HuH-7 (cell line): ENCODE measurements at regions not wholly inside any gene's neighbourhood (a gene's known extent, or its start where the extent isn't known, plus 50 kb on each side); places are given as distances from the start of the nearest gene placed in this dataset.
"Not testable (repeated sequence)": the region's sequence is repeated elsewhere in the genome, so short reads cannot be mapped to it uniquely, and the experiment has no call there.

Source experiments
- DNase-seq: peaks from one replicate; pipeline ENCODE4 v3.0.0; 2011; ENCODE audit warnings: low spot score

DNA sequence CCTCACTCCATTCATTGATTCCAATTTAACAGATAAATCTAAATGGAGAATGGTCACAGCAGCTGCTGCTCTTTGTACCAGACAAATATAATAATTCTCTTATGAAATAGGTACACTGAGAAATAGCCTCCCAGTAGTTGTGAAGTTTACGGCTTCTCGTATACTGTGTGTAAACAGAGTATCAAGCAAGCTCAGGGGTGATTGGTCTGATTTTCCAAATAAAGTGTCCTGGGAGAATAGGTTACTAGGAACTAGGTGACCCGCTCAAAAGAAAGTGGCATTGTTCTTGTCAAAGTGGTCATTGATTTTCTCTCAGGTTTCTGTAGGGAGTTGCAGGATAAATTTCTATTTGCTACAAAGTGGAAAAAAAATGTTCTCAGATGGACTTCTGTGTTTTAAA is 838.2 kb downstream of the RAPGEF2 start:
- DNase-seq, result peak; percentile 10

DNA sequence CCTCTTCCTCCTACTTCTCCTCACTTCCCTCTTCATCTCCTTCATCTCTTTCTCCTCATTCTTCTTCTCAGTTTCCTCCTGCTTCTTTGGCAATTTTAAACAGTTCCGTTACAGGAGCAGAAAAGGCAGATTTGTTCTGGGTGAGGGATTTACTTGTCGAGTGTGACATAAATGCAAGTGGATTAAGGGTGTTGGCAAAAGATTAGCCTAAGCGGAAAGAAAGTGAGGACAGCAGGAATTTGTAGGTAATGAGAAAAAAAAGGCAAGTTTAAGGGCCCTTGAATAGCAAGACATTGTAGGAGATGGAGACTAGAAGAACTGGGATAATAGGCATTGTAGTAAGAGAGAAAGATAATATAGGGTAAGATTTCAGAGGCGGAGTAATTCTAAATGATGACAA is 841.6 kb downstream of the RAPGEF2 start:
- no peak for DNase-seq

DNA sequence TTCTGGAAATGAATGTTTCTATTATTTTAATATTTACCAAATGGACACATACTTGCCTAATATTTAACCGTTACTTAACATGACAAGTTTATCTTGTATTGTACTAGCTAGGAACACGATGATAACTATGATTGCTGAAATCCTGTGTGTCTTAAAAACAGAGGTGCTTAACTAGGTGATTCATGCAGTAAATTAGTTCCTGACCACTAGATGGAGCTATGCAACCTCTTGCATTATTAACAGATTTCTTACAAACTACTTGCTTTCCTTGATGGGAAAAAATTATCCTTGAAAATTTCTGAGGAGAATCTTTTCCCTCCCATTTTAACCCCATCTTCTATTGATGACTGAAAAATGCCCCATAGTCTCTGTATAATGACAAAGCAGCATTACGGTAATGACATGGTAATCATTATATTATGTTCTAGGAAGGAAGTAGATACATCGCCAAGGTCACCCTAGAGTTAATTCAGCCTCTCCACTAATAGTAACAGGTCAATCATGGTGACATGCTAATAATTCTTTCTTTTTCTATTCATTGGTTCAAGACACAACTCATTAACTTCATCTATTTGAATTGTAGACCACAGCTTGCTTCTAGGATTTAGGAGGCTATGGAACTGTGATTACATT is 844.2 kb downstream of the RAPGEF2 start:
- DNase-seq, result peak; percentile 17

DNA sequence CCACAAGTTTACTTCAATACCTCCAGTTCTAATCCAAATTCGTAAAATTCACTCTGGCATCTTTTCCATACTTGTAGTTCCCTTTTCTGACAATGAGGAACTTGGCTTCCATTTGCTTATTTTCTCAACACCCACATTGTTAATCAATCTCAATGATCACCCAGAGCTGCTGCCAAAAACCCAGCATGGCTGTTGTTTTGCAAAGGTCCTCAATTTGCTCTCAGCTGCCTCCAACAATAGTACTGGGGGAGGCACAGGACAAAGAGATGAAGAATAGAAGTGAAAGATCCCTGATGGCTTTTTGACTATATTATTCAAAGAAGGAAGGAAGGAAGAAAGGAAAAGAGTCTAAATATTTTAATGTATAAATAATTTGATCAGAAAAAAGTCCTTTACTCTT is 847.8 kb downstream of the RAPGEF2 start:
- DNase-seq, result no peak

DNA sequence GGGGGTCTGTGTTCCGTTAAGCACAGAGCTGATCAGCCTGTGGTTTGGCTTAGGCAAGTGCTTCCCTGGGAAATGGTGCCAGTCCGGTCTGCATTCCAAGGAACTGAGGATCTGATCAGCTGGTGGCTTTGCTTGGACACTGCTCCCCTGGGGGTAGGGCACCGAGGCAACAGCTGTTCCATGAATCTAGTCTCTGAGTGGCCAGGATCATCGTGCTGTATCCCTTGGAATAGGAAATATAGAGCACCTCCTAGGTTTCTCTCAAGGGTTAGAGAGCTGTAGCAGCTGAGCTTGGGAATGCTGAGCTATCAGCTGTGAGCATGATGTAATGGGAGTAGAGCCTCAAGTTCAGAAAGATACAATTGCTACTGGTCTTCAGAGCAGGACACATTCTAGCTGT is 863.9 kb downstream of the RAPGEF2 start:
- DNase-seq, result no peak

DNA sequence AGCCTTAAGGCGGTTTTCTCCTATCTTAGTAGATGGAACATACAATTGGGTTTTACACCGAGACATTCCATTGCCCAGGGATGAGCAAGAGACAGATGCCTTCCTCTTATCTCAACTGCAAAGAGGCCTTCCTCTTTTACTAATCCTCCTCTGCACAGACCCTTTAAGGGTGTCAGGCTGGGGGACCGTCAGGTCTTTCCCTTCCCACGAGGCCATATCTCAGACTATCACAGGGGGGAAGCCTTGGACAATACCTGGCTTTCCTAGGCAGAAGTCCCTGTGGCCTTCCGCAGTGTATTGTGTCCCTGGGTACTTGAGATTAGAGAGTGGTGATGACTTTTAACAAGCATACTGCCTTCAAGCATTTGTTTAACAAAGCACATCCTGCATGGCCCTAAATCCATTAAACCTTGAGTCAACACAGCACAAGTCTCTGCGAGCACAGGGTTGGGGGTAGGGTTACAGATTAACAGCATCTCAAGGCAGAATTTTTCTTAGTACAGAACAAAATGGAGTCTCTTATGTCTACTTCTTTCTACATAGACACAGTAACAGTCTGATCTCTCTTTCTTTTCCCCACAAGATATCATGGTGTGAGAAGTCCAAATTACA is 874.1 kb downstream of the RAPGEF2 start:
- not testable (repeated sequence) for DNase-seq

DNA sequence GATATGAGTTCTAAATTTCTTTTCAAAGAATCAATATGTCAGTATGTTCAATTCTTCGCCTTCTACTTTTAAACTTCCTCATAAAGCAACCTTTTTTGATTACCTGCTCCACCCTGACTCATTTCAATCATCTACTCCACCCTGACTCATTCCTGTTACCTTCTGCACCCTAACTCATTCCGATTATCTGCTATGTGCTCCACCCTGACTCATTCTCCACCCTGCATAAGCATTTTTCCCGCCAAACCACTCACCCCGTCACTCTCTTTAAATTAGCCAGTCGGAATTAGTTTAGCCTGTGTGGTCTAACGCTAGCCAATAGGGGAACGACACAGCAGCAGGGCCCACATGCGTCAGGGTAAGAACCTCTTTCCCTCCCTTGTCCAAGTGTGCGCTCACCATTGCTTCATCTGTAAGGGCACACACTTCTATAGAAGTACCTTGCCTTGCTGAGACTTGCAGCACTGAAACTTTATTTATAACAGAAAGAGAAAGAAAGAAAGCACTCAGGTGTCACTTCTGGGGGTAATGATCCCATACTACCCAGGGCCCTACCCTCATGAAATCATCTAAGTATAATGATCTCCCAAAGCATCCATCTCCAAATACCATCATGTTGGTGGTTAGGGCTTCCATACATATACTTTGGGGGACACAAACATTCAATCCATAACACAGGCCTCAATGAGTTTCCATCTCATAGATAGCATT is 875.2 kb downstream of the RAPGEF2 start:
- no peak for DNase-seq

DNA sequence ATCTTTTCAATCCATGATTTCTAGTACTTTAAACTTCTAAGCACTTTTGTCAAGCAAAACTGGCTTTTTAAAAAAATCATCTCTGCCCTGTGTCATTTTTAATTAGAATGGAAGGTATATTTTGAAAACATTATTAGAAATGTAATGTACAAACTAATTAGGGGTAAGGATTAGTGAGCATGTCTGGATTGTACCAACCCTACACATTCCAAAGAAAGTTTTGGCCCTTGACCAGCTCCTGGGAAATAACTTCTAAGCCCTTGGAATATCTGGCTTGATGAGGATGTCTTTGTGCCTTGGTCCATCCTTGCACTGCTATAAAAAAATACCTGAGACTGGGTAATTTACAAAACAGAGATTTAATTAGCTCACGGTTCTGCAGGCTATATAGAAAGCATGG is 876.5 kb downstream of the RAPGEF2 start:
- DNase-seq, result no peak

DNA sequence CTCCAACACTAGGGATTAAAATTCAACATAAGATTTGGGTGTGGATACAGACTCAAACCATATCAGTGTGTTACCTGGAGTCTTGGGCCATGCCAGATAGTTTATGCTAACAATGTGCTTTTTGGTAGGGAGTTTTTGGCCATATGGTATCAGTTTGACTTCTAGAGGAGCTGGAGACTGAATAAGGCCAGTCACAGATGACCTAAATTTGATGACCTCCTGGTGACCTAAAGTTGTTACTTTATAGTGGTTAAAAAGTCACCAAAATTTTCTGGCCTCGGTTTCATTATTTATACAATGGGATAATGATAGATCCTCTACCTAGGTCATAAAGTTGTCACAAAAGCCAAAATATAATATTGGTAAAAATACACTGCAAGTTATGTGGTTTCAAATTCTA is 877.1 kb downstream of the RAPGEF2 start:
- no peak for DNase-seq

DNA sequence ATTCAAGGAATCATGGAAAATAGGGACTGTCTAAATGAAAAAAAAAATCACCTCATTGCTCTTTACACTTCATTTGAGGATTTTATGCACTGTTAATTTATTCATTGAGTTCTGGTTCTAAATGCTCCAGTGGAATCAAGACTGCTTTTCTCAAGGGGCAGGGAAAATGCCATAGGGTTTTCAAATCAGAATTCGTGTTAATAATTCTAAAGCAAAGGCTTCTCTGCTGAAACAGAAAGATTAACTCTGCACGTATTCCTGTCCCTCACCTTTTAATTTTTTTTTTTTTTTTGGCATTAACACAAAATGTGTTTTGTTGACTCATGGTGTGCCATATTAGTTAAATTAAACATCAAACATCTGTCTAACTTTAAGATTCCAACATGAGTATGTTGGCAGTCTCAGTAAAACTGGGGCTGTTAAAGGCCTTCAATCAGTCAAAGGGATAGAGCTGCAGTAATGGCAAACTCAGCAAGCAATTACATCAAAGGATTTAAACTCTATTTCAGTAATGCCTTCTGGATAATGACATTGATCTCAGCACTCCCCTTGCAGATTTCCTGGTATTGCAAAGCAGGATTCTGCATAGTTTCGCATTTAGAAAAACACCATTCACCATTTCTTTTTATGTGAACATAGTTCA is 878.1 kb downstream of the RAPGEF2 start:
- DNase-seq, result no peak

DNA sequence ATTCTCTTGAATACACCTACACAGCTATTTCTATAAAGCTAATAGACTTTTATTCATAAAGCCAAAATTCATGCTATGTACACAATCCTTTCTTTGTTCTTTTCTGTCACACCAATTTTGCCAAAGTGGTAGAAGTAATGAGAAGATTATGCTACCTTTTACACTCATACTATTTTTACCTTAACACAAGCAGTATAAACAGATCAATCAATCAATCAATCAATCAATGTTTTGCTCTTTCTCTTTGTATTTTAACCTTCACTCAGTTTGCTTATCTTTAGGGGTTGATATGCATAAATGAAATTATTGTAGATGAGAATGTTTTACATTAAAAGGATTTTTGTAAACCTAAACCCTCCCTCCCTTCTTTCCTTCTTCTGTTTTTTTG is 878.6 kb downstream of the RAPGEF2 start:
- DNase-seq, result no peak

DNA sequence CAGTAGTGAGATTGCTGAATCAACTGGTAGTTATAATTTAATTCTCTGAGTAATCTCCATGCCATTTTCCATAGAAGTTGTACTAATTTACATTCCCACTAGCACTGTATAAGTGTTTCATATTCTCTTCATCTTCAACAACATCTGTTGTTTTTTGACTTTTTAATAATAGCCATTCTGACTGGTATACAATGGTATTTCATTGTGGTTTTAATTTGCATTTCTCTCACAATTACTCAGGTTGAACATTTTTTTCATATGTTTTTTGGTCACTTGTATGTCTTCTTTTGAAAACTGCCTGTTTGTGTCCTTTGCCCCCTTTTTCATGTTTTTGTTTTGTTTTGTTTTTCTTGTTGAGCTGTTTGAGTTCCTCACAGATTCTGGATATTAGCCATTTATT is 880.2 kb downstream of the RAPGEF2 start:
- no peak for DNase-seq

DNA sequence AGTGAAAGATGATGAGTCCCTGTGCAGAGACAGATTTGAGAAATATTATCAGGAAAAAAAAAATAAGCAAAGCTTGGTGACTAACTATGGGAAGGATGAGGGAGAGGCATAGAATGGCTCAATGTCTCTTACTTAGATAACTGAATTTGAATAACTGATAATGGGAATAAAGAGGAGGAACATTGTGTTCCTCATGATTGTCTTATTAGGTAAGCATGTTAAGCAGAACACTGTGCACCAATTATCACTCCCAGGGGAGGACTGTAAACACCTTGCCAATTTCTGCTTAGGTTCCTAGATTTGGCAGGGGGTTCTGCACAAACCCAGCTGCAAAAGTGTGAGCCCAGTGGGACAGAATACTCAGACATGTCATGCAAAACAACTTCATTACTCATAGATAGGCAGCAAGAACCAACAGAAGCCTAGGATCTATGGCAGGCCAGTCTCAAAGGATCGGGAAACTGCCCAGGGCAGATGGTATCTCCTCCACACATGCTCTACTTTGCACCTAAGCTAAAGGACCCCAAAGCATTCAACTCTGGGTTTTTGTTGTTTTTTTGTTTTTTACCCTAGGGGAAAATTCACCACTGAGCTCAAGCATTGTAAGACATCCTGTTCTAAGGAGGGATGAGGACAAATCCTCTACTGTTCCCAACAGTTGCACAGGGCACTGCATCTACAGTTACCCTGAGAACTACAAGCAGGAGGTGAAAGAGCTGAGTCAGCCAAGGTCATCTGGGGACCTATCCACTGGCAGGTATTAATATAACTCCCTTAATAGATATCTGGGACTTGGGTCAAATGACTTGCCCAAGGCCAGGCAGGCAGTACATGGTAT is 907.0 kb downstream of the RAPGEF2 start:
- DNase-seq, result no peak

DNA sequence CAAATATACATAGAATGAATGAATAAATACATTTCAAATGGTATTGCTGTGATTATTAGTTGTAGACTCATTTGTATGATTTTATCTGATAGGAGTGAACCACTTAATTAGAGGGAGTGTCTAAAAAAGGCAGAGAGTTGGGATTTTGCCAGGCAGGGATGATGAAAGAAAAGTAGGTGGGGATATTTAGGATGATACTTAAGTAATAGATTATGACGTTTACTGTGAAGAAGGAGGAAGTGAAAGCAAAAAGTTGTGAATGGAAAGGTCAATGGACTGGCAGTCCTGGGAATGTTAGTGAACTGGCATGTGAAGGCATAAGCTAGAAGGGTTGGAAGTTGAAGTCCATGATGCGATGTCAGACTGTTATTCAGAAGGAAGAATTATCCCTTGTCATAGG is 917.1 kb downstream of the RAPGEF2 start:
- no peak for DNase-seq

DNA sequence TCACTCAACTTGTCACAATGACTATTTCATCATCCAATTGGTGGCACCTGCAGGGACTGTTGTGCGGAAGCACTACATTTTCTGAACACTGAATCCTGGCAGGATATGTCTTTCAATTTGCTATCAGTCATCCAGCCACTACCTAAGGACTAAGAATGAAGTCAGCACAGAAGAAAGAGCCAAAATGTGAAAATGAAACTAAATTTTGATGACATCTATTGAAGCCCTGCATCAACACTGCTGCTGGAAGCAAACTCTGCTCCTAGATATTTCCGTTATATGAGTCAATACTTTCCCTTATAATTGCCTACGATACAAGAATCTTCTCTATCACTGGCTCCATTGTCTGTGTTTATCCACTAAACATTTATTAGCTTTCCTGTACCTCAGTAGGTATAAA is 917.9 kb downstream of the RAPGEF2 start:
- DNase-seq, result no peak

DNA sequence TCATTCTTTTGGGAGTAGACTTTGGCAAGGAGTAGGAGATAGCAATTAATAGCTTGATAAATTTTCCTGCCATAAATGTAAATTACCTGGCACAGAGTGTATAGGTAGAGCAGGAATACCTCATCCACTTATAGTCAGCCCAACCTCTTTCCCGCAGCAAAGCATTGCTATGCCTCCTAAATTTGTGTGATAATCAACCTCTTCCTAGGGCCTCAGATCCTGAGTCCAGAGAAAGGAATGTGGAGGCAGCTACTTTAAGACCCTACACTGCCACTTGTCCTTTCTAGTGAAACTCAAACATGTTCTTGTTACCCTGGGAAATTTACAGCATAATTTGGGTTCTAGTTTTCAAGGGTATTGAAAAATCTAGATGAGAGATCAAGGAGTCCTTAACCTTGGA is 919.0 kb downstream of the RAPGEF2 start:
- no peak for DNase-seq

DNA sequence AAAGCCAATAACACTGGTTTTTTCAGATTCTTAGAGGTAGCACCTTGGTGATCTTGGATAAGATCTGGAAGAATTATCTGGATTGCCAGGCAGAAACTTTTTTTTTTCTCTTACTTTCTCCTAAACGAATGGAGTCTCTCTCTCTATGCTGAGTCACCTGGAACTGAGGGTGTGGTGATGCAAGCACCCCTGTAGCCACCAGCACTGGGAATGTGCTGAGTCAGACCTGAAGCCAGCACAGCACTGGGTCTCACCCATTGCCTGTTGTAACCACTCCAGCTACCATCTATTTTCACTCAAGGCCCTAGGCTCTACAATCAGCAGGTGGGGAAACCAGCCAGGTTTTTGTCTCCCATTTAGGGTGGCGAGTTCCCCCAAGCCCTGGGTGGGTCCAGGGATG is 923.8 kb downstream of the RAPGEF2 start:
- peak; percentile 3 for DNase-seq

DNA sequence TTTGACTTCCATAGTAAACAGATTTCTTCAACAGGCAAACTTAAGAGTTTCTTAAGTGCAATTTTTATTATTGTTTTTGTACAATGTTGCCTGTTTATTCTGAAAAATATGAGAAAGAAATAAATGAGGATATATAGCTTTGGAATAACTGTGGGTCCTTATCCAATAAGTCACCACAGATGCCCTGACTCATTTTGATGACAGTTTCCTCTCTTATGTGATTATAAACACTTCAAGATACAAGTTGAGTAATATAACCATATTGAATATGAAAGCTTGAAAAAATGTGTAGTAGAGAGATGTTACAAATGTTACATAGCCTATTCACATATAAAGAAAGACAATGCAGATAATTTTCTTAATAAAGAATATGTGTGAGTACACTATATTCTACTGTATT is 931.6 kb downstream of the RAPGEF2 start:
- DNase-seq, result no peak

DNA sequence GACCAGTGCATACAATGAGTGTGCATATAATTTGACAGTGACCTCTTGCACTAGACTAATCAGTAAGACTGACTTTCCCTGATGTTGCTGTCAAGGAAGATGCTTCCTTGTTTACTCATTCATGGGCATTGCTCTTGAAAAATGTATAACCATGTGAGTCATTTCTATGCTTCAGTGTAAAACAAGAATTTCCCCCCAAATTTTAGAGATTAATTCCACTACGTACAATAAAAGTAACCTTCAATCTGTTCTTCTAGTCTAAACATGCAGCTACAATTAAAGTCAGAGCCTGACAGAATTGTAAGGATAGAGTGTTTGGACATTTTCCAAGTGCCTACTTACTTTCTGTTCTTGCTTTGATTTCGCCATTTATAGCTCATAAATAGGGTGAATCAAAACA is 935.7 kb downstream of the RAPGEF2 start:
- no peak for DNase-seq

DNA sequence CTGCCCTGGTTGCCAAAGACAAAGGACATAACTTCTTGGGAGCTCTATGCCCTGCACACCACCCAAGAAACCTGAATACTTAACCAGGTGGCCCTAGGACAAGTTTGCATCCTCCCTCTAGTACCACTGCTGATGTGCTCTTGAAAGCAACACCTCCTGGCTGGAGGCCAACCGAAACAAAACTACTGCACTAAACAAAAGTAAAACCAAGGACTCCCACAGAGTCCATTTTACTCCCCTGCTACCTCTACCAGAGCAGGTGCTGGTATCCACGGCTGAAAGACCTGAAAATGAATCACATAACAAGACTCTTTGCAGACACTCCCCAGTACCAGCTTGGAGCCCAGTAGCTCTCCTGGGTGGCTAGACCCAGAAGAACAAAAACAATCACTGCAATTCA is 941.8 kb downstream of the RAPGEF2 start:
- no peak for DNase-seq

DNA sequence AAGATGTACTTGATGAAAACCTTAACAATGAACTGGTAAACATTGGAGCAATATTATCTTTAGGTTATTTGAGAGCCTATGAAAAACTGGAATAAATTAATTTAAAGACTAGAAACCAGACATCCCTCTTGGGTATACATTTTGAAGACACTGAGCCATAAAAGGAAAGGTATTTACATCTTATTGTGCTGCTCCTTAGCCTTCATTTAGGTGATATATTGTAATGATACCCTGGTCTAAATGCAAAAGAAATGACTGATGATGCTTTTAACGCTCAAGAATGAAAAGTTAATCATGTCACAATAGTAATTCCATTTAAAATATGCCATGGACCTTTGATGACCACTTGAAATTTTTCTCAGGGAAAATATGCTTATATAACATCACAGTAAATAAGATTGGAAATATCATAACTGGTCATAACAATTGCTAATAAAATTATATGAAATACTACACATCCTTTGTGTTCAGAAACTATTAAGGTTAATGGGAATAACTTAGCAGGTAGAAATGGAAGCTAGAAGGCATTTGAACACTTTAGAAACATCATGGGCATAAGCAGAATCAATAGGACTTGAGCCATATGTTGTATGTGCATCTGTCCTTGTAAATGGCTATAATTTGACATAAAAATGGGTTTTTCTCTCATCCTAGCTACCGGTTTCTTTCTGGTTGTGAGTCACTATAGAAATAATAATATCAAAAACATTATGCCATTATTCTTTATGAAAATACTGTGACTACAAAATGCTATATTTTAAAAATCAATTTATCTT is 979.7 kb downstream of the RAPGEF2 start:
- no peak for DNase-seq

DNA sequence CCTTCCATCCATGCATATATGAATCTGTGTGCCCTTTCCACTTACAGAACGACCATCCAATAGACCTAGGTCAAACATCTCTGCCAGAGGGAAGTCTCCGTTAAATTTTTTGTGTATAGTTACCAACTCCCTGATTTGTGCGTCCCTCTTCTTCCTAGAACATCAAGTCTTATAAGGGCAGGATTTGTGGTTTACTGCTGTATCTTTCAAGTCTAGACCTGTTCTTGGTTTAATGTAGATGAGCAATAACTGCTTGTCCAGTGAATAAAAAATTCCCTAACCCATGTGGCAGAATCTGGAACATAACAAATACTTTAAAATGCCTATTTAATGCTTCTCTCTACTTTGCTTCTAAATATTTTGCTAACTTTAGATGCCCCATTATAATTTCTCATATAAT is 988.8 kb downstream of the RAPGEF2 start:
- DNase-seq, result no peak
